A673 (cell line): ENCODE measurements at regions not wholly inside any gene's neighbourhood (a gene's known extent, or its start where the extent isn't known, plus 50 kb on each side); places are given as distances from the start of the nearest gene placed in this dataset.

Experiments
- EZH2 ChIP-seq: fragments of 200-600 bp; sonication (generic); IDR thresholded peaks from 2 replicates; pipeline ENCODE4 v1.6.1; 2017; ENCODE audit warnings: borderline replicate concordance, low read depth, mild to moderate bottlenecking, mixed read lengths, antibody characterized with exemption, low read length; ENCODE audit not compliant: poor library complexity, severe bottlenecking
- TF ChIP-seq, protein P1 (sequence below): fragments of 300-800, 200-600 bp; sonication (generic); conservative IDR thresholded peaks from 2 replicates; pipeline ENCODE4 v1.5.1; 2017; ENCODE audit warnings: low read depth, mild to moderate bottlenecking, antibody characterized with exemption, low read length, moderate library complexity, mixed read lengths

DNA sequence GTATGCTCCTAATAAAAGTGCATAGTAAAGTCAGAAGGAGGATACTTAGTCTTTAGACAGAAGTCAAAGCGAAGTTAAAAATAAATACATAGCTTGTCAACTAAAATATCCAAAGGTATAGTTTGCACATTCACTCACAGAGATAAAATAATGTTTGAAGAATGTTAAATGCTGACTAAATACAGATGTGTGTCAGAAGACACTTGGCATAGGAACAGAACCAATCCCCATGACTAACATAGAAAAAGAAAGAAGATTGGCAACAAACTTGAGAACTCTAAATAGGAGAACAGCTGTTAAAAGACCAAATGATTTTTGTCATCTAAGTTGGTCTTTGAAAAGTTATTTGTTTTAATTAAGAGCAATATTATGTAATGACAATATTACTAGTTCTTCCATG lies 1172.1 kb upstream of the RAG2 start:
- TF ChIP-seq, protein P1, sequence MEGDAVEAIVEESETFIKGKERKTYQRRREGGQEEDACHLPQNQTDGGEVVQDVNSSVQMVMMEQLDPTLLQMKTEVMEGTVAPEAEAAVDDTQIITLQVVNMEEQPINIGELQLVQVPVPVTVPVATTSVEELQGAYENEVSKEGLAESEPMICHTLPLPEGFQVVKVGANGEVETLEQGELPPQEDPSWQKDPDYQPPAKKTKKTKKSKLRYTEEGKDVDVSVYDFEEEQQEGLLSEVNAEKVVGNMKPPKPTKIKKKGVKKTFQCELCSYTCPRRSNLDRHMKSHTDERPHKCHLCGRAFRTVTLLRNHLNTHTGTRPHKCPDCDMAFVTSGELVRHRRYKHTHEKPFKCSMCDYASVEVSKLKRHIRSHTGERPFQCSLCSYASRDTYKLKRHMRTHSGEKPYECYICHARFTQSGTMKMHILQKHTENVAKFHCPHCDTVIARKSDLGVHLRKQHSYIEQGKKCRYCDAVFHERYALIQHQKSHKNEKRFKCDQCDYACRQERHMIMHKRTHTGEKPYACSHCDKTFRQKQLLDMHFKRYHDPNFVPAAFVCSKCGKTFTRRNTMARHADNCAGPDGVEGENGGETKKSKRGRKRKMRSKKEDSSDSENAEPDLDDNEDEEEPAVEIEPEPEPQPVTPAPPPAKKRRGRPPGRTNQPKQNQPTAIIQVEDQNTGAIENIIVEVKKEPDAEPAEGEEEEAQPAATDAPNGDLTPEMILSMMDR: no peak
- no peak for TF ChIP-seq EZH2
